ENCODE measurements at regions not wholly inside any gene's neighbourhood (a gene's known extent, or its start where the extent isn't known, plus 50 kb on each side); places are given as distances from the start of the nearest gene placed in this dataset.
"Not testable (repeated sequence)": the region's sequence is repeated elsewhere in the genome, so short reads cannot be mapped to it uniquely, and the experiment has no call there.

- no peak for DNase-seq (ENCODE audit: extremely low read depth in 1 of 2, low read depth in 1 of 2)
Measured at GRCh38 chr11:71383461-71383860, 64.7 kb downstream of the DHCR7 start.

- no peak for DNase-seq (ENCODE audit: extremely low read depth in 1 of 2, low read depth in 1 of 2)
Measured at GRCh38 chr11:71381781-71382505, 66.2 kb downstream of the DHCR7 start.

- DNase-seq (ENCODE audit: extremely low read depth in 1 of 2, low read depth in 1 of 2) = no peak
Measured at GRCh38 chr11:71379701-71380100, 68.5 kb downstream of the DHCR7 start.

GRCh38 chr11:71373791-71374454 is 74.3 kb downstream of the DHCR7 start:
- DNase-seq (ENCODE audit: extremely low read depth in 1 of 2, low read depth in 1 of 2) = no peak

GRCh38 chr11:71372693-71373657 is 75.2 kb downstream of the DHCR7 start:
- DNase-seq (ENCODE audit: extremely low read depth in 1 of 2, low read depth in 1 of 2) = no peak

- DNase-seq (ENCODE audit: extremely low read depth in 1 of 2, low read depth in 1 of 2) = no peak
Measured at GRCh38 chr11:71371674-71372069, 76.5 kb downstream of the DHCR7 start.

GRCh38 chr11:71370895-71371673 is 77.1 kb downstream of the DHCR7 start:
- no peak for DNase-seq (ENCODE audit: extremely low read depth in 1 of 2, low read depth in 1 of 2)

- DNase-seq (ENCODE audit: extremely low read depth in 1 of 2, low read depth in 1 of 2) = no peak
Measured at GRCh38 chr11:71370020-71370747, 78.0 kb downstream of the DHCR7 start.

GRCh38 chr11:71369411-71369810 is 78.8 kb downstream of the DHCR7 start:
- DNase-seq (ENCODE audit: extremely low read depth in 1 of 2, low read depth in 1 of 2) = no peak

GRCh38 chr11:71368966-71369365 is 79.2 kb downstream of the DHCR7 start:
- DNase-seq (ENCODE audit: extremely low read depth in 1 of 2, low read depth in 1 of 2) = no peak

GRCh38 chr11:71367756-71368155 is 80.4 kb downstream of the DHCR7 start:
- no peak for DNase-seq (ENCODE audit: extremely low read depth in 1 of 2, low read depth in 1 of 2)

GRCh38 chr11:71367276-71367675 is 80.9 kb downstream of the DHCR7 start:
- DNase-seq (ENCODE audit: extremely low read depth in 1 of 2, low read depth in 1 of 2) = not testable (repeated sequence)

GRCh38 chr11:71366076-71366475 is 82.1 kb downstream of the DHCR7 start:
- DNase-seq (ENCODE audit: extremely low read depth in 1 of 2, low read depth in 1 of 2) = no peak

- no peak for DNase-seq (ENCODE audit: extremely low read depth in 1 of 2, low read depth in 1 of 2)
Measured at GRCh38 chr11:71365626-71366025, 82.6 kb downstream of the DHCR7 start.

GRCh38 chr11:71364806-71365205 is 83.4 kb downstream of the DHCR7 start:
- no peak for DNase-seq (ENCODE audit: extremely low read depth in 1 of 2, low read depth in 1 of 2)

GRCh38 chr11:71364176-71364671 is 84.0 kb downstream of the DHCR7 start:
- DNase-seq (ENCODE audit: extremely low read depth in 1 of 2, low read depth in 1 of 2) = no peak

- no peak for DNase-seq (ENCODE audit: extremely low read depth in 1 of 2, low read depth in 1 of 2)
Measured at GRCh38 chr11:71363721-71364120, 84.5 kb downstream of the DHCR7 start.

- no peak for DNase-seq (ENCODE audit: extremely low read depth in 1 of 2, low read depth in 1 of 2)
Measured at GRCh38 chr11:71358963-71359567, 89.1 kb downstream of the DHCR7 start.

GRCh38 chr11:71358122-71358728 is 90.0 kb downstream of the DHCR7 start:
- no peak for DNase-seq (ENCODE audit: extremely low read depth in 1 of 2, low read depth in 1 of 2)
